HEK293 (cell line): ENCODE measurements at regions not wholly inside any gene's neighbourhood (a gene's known extent, or its start where the extent isn't known, plus 50 kb on each side); places are given as distances from the start of the nearest gene placed in this dataset.

Experiments
- CTCF ChIA-PET: fragments of 350-600 bp; formaldehyde crosslinking; extraction: SDS; loops from one replicate; lab custom pipeline; 2021; ENCODE audit warnings: antibody characterized with exemption; lab: Yijun Ruan, JAX
- POLR2A ChIA-PET: fragments of 300-600 bp; formaldehyde crosslinking; extraction: SDS; loops from one replicate; lab custom pipeline; 2020; ENCODE audit warnings: antibody characterized with exemption, inconsistent platforms; lab: Yijun Ruan, JAX
- H3K27ac ChIP-seq: fragments of 200-500 bp; sonication (Bioruptor generic); 2 replicates; pipeline ENCODE4 v1.5.1; 2014; ENCODE audit warnings: low read depth, low read length, control low read depth, inconsistent platforms; ENCODE audit errors: extremely low read depth
- H3K36me3 ChIP-seq, 2 experiments: fragments of 200-500 bp in 1 of 2; sonication (Bioruptor generic) in 1 of 2; 1 replicate in 1 of 2; 2 replicates in 1 of 2; pipeline ENCODE4 v1.5.1; 2014 to 2017; ENCODE audit warnings: inconsistent platforms in 2 of 2, low read length in 2 of 2; ENCODE audit not compliant: control insufficient read depth in 2 of 2, insufficient read depth in 1 of 2
- H3K4me1 ChIP-seq: fragments of 200-500 bp; sonication (Bioruptor generic); 2 replicates; pipeline ENCODE4 v1.5.1; 2014; ENCODE audit warnings: mild to moderate bottlenecking, low read length, inconsistent platforms; ENCODE audit not compliant: control insufficient read depth, insufficient read depth
- H3K4me3 ChIP-seq: 2 replicates; pipeline ENCODE4 v1.5.1; 2011; ENCODE audit warnings: low read depth, mild to moderate bottlenecking, control low read depth, low read length, moderate library complexity
- H3K9me3 ChIP-seq: fragments of 200-500 bp; sonication (Bioruptor generic); 2 replicates; pipeline ENCODE4 v1.5.1; 2014; ENCODE audit warnings: low read depth, low read length, inconsistent platforms; ENCODE audit not compliant: control insufficient read depth, insufficient read depth
- GLIS2 ChIP-seq: fragments of 450-650 bp; formaldehyde crosslinking; IDR thresholded peaks from 2 replicates; pipeline ENCODE4 v1.5.1; 2016; ENCODE audit warnings: missing biosample characterization, missing genetic modification characterization
- HOXD13 ChIP-seq: sonication (generic); formaldehyde crosslinking; IDR thresholded peaks from 2 replicates; pipeline ENCODE4 v1.8.0; 2022; ENCODE audit warnings: missing genetic modification reagents, borderline replicate concordance
- KLF10 ChIP-seq: fragments of 450-650 bp; IDR thresholded peaks from 2 replicates; pipeline ENCODE4 v1.5.1; 2018; ENCODE audit warnings: missing biosample characterization, mild to moderate bottlenecking, missing genetic modification characterization
- MYNN ChIP-seq: fragments of 450-650 bp; formaldehyde crosslinking; IDR thresholded peaks from 2 replicates; pipeline ENCODE4 v1.5.1; 2016; ENCODE audit warnings: missing biosample characterization, missing genetic modification characterization, borderline replicate concordance
- PRDM1 ChIP-seq: fragments of 450-650 bp; formaldehyde crosslinking; IDR thresholded peaks from 2 replicates; pipeline ENCODE4; 2016; ENCODE audit warnings: missing biosample characterization, missing genetic modification characterization
- REPIN1 ChIP-seq: fragments of 450-650 bp; formaldehyde crosslinking; IDR thresholded peaks from 2 replicates; pipeline ENCODE4 v1.5.1; 2017; ENCODE audit warnings: missing biosample characterization, missing genetic modification characterization, low read depth
- SALL2 ChIP-seq: fragments of 450-650 bp; formaldehyde crosslinking; IDR thresholded peaks from 2 replicates; pipeline ENCODE4 v1.5.0; 2017; ENCODE audit warnings: missing biosample characterization, mild to moderate bottlenecking, missing genetic modification characterization, borderline replicate concordance
- YY2 ChIP-seq: fragments of 450-650 bp; formaldehyde crosslinking; IDR thresholded peaks from 2 replicates; pipeline ENCODE4 v1.5.1; 2016; ENCODE audit warnings: missing biosample characterization, missing genetic modification characterization
- ZFP3 ChIP-seq: fragments of 450-650 bp; formaldehyde crosslinking; IDR thresholded peaks from 2 replicates; pipeline ENCODE4 v1.5.1; 2016; ENCODE audit warnings: low read depth, missing biosample characterization, missing genetic modification characterization
- ZNF112 ChIP-seq: fragments of 450-650 bp; formaldehyde crosslinking; IDR thresholded peaks from 2 replicates; pipeline ENCODE4 v1.5.0; 2017; ENCODE audit warnings: missing biosample characterization, missing genetic modification characterization
- ZNF132 ChIP-seq: fragments of 450-650 bp; formaldehyde crosslinking; IDR thresholded peaks from 2 replicates; pipeline ENCODE4 v1.5.1; 2017; ENCODE audit warnings: missing biosample characterization, missing genetic modification characterization, borderline replicate concordance
- ZNF138 ChIP-seq: fragments of 450-650 bp; formaldehyde crosslinking; IDR thresholded peaks from 2 replicates; pipeline ENCODE4 v1.5.1; 2016; ENCODE audit warnings: missing biosample characterization, missing genetic modification characterization, borderline replicate concordance
- ZNF211 ChIP-seq: fragments of 450-650 bp; formaldehyde crosslinking; IDR thresholded peaks from 2 replicates; pipeline ENCODE4 v1.5.1; 2016; ENCODE audit warnings: low read depth, missing biosample characterization, missing genetic modification characterization
- ZNF248 ChIP-seq: fragments of 450-650 bp; formaldehyde crosslinking; IDR thresholded peaks from 2 replicates; pipeline ENCODE4 v1.5.1; 2017; ENCODE audit warnings: missing biosample characterization, missing genetic modification characterization
- ZNF324 ChIP-seq: fragments of 450-650 bp; formaldehyde crosslinking; IDR thresholded peaks from 2 replicates; pipeline ENCODE4 v1.5.1; 2016; ENCODE audit warnings: missing biosample characterization, missing genetic modification characterization
- ZNF391 ChIP-seq: fragments of 450-650 bp; formaldehyde crosslinking; IDR thresholded peaks from 2 replicates; pipeline ENCODE4 v1.5.1; 2016; ENCODE audit warnings: low read depth, missing biosample characterization, missing genetic modification characterization, borderline replicate concordance
- ZNF473 ChIP-seq: fragments of 450-650 bp; formaldehyde crosslinking; IDR thresholded peaks from 2 replicates; pipeline ENCODE4 v1.5.1; 2017; ENCODE audit warnings: missing biosample characterization, missing genetic modification characterization
- ZNF596 ChIP-seq: fragments of 450-650 bp; IDR thresholded peaks from 2 replicates; pipeline ENCODE4 v1.5.0; 2018; ENCODE audit warnings: missing biosample characterization, mild to moderate bottlenecking, missing genetic modification characterization, moderate library complexity
- ZNF621 ChIP-seq: fragments of 450-650 bp; formaldehyde crosslinking; IDR thresholded peaks from 2 replicates; pipeline ENCODE4 v1.5.1; 2017; ENCODE audit warnings: missing biosample characterization, missing genetic modification characterization
- ZNF623 ChIP-seq: fragments of 450-650 bp; formaldehyde crosslinking; IDR thresholded peaks from 2 replicates; pipeline ENCODE4 v1.5.1; 2016; ENCODE audit warnings: missing biosample characterization, missing genetic modification characterization
- ZNF658 ChIP-seq: fragments of 450-650 bp; formaldehyde crosslinking; IDR thresholded peaks from 2 replicates; pipeline ENCODE4; 2016; ENCODE audit warnings: missing biosample characterization, missing genetic modification characterization
- ZNF660 ChIP-seq: fragments of 450-650 bp; IDR thresholded peaks from 2 replicates; pipeline ENCODE4 v1.5.1; 2018; ENCODE audit warnings: missing biosample characterization, mild to moderate bottlenecking, missing genetic modification characterization
- ZNF677 ChIP-seq: fragments of 450-650 bp; IDR thresholded peaks from 2 replicates; pipeline ENCODE4 v1.5.0; 2018; ENCODE audit warnings: missing biosample characterization, mild to moderate bottlenecking, missing genetic modification characterization, moderate library complexity
- ZNF791 ChIP-seq: fragments of 450-650 bp; formaldehyde crosslinking; IDR thresholded peaks from 2 replicates; pipeline ENCODE4 v1.5.1; 2016; ENCODE audit warnings: missing biosample characterization, missing genetic modification characterization
- TF ChIP-seq, protein P1 (sequence below): fragments of 450-650 bp; formaldehyde crosslinking; IDR thresholded peaks from 2 replicates; pipeline ENCODE4 v1.5.1; 2016; ENCODE audit warnings: missing biosample characterization, missing genetic modification characterization
- TF ChIP-seq, protein P2 (sequence below): fragments of 450-650 bp; formaldehyde crosslinking; IDR thresholded peaks from 2 replicates; pipeline ENCODE4 v1.5.1; 2016; ENCODE audit warnings: missing biosample characterization, missing genetic modification characterization
- TF ChIP-seq, protein P3 (sequence below): fragments of 450-650 bp; formaldehyde crosslinking; IDR thresholded peaks from 2 replicates; pipeline ENCODE4 v1.5.1; 2016; ENCODE audit warnings: missing biosample characterization, missing genetic modification characterization
- TF ChIP-seq, protein P4 (sequence below): fragments of 450-650 bp; formaldehyde crosslinking; IDR thresholded peaks from 2 replicates; pipeline ENCODE4 v1.5.1; 2016; ENCODE audit warnings: missing biosample characterization, missing genetic modification characterization, borderline replicate concordance

DNA sequence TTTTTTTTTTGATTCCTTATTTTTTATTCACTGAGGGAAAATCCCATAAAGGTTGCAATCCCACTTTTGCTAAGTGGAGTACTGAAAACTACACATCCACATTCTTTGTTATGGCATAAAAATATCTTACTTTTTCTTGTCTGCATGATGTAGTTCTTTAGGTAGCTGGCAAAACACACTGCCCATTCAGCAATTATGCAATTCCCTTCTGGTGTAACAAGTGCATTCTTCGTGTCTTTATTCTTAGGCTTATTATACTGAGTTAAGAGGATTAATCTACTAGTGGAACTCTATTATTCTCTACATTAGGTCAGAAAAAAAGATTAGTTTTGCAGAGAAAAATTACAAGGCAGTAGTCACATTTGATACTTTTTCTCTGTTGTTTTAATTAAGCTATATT lies 403.8 kb upstream of the GBE1 start:
- CTCF ChIA-PET, result interaction anchor here (0.8 kb wide), 1 partner anchor 64 kb away, joined by 3 read pairs; no protein-coding TSS in a partner anchor
- H3K27ac ChIP-seq, result no peak overlapping the region
- no peak overlapping the region for H3K4me3 ChIP-seq
- H3K9me3 ChIP-seq, result no peaks in the 10 kb centered on the region
- H3K36me3 ChIP-seq, result no peaks in the 10 kb centered on the region
- POLR2A ChIA-PET, result no interaction called here
- no peak for TF ChIP-seq ZNF658 (tag by site-specific recombination)
- TF ChIP-seq ZNF623 (tag by site-specific recombination), result no peak
- TF ChIP-seq ZNF473 (tag by site-specific recombination), result no peak
- TF ChIP-seq ZNF324 (tag by site-specific recombination), result no peak
- TF ChIP-seq, protein P1, sequence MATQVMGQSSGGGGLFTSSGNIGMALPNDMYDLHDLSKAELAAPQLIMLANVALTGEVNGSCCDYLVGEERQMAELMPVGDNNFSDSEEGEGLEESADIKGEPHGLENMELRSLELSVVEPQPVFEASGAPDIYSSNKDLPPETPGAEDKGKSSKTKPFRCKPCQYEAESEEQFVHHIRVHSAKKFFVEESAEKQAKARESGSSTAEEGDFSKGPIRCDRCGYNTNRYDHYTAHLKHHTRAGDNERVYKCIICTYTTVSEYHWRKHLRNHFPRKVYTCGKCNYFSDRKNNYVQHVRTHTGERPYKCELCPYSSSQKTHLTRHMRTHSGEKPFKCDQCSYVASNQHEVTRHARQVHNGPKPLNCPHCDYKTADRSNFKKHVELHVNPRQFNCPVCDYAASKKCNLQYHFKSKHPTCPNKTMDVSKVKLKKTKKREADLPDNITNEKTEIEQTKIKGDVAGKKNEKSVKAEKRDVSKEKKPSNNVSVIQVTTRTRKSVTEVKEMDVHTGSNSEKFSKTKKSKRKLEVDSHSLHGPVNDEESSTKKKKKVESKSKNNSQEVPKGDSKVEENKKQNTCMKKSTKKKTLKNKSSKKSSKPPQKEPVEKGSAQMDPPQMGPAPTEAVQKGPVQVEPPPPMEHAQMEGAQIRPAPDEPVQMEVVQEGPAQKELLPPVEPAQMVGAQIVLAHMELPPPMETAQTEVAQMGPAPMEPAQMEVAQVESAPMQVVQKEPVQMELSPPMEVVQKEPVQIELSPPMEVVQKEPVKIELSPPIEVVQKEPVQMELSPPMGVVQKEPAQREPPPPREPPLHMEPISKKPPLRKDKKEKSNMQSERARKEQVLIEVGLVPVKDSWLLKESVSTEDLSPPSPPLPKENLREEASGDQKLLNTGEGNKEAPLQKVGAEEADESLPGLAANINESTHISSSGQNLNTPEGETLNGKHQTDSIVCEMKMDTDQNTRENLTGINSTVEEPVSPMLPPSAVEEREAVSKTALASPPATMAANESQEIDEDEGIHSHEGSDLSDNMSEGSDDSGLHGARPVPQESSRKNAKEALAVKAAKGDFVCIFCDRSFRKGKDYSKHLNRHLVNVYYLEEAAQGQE (tag by site-specific recombination), result no peak
- TF ChIP-seq, protein P2, sequence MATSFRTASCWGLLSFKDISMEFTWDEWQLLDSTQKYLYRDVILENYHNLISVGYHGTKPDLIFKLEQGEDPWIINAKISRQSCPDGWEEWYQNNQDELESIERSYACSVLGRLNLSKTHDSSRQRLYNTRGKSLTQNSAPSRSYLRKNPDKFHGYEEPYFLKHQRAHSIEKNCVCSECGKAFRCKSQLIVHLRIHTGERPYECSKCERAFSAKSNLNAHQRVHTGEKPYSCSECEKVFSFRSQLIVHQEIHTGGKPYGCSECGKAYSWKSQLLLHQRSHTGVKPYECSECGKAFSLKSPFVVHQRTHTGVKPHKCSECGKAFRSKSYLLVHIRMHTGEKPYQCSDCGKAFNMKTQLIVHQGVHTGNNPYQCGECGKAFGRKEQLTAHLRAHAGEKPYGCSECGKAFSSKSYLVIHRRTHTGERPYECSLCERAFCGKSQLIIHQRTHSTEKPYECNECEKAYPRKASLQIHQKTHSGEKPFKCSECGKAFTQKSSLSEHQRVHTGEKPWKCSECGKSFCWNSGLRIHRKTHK, result no peak
- TF ChIP-seq PRDM1 (tag by site-specific recombination), result no peak
- no peak for TF ChIP-seq ZNF621
- TF ChIP-seq HOXD13, result no peak
- no peak for TF ChIP-seq ZFP3
- TF ChIP-seq ZNF211 (tag by site-specific recombination), result no peak
- no peak for TF ChIP-seq GLIS2 (tag by site-specific recombination)
- no peak for TF ChIP-seq ZNF132 (tag by site-specific recombination)
- TF ChIP-seq ZNF677 (tag by site-specific recombination), result no peak
- no peak for TF ChIP-seq SALL2
- no peak for TF ChIP-seq REPIN1 (tag by site-specific recombination)
- no peak for TF ChIP-seq ZNF248 (tag by site-specific recombination)
- TF ChIP-seq ZNF391, result no peak
- TF ChIP-seq ZNF138 (tag by site-specific recombination), result no peak
- no peaks in the 10 kb centered on the region for H3K4me1 ChIP-seq

DNA sequence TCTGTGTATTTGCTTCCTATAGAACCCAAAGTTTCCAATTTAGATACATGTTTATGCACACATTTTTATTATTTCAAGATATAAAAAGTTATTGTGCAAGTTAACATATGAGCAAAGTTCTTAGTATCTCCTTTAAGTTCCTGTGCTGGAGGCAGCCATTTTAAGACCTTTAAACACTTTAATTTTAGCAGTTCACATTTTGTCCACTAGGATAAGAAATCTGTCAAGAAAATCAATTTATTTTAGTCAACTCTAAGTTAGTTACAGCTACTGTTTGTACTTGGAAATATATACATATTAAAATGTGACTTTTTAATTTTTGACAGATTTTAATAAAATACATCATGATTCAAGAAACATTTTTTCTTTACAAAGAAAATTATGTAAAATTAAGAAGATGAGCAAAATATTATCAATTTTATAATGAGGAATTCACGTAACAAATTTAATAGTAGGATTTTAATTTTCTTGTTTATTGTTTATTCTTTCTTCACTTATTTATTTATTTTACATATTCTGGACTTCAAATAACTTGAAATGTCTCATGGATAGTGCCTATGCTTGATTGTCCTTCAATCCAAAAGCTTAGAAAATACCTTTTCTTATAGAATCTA lies 402.6 kb upstream of the GBE1 start:
- CTCF ChIA-PET, result interaction anchor here (0.6 to 0.8 kb wide), 2 partner anchors 27 to 118 kb away, joined by 3 to 4 read pairs; no protein-coding TSS in a partner anchor

More for the DNA sequence above, 402.6 kb upstream of the GBE1 start:
- no peaks in the 10 kb centered on the region for H3K9me3 ChIP-seq
- no peak overlapping the region for H3K4me3 ChIP-seq
- no peak overlapping the region for H3K27ac ChIP-seq
- POLR2A ChIA-PET, result no interaction called here
- TF ChIP-seq KLF10 (tag by site-specific recombination) (no peak), ZNF596 (tag by site-specific recombination) (no peak), ZNF660 (no peak), YY2 (tag by site-specific recombination) (no peak), MYNN (tag by site-specific recombination) (no peak), ZNF791 (tag by site-specific recombination) (no peak), ZNF112 (no peak)
- TF ChIP-seq, protein P3, sequence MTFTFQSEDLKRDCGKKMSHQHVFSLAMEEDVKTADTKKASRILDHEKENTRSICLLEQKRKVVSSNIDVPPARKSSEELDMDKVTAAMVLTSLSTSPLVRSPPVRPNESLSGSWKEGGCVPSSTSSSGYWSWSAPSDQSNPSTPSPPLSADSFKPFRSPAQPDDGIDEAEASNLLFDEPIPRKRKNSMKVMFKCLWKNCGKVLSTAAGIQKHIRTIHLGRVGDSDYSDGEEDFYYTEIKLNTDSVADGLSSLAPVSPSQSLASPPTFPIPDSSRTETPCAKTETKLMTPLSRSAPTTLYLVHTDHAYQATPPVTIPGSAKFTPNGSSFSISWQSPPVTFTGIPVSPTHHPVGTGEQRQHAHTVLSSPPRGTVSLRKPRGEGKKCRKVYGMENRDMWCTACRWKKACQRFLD (tag by site-specific recombination), result no peak
- TF ChIP-seq, protein P4, sequence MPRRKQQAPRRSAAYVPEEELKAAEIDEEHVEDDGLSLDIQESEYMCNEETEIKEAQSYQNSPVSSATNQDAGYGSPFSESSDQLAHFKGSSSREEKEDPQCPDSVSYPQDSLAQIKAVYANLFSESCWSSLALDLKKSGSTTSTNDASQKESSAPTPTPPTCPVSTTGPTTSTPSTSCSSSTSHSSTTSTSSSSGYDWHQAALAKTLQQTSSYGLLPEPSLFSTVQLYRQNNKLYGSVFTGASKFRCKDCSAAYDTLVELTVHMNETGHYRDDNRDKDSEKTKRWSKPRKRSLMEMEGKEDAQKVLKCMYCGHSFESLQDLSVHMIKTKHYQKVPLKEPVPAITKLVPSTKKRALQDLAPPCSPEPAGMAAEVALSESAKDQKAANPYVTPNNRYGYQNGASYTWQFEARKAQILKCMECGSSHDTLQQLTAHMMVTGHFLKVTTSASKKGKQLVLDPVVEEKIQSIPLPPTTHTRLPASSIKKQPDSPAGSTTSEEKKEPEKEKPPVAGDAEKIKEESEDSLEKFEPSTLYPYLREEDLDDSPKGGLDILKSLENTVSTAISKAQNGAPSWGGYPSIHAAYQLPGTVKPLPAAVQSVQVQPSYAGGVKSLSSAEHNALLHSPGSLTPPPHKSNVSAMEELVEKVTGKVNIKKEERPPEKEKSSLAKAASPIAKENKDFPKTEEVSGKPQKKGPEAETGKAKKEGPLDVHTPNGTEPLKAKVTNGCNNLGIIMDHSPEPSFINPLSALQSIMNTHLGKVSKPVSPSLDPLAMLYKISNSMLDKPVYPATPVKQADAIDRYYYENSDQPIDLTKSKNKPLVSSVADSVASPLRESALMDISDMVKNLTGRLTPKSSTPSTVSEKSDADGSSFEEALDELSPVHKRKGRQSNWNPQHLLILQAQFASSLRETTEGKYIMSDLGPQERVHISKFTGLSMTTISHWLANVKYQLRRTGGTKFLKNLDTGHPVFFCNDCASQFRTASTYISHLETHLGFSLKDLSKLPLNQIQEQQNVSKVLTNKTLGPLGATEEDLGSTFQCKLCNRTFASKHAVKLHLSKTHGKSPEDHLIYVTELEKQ, result no peak
- no peaks in the 10 kb centered on the region for H3K36me3 ChIP-seq
- H3K4me1 ChIP-seq, result no peaks in the 10 kb centered on the region
